Osteocyte (in vitro differentiated cells): ENCODE measurements at regions not wholly inside any gene's neighbourhood (a gene's known extent, or its start where the extent isn't known, plus 50 kb on each side); places are given as distances from the start of the nearest gene placed in this dataset.

ENCODE experiments used
- DNase-seq: peaks from one replicate; pipeline ENCODE4 v3.0.0; 2021; ENCODE audit warnings: mixed read lengths; ENCODE audit not compliant: unreplicated experiment; ENCODE audit errors: extremely low spot score
- H3K27ac Mint-ChIP-seq: one replicate; pipeline ENCODE4 v1.8.0; 2021; ENCODE audit warnings: mild to moderate bottlenecking, mixed read lengths; ENCODE audit not compliant: unreplicated experiment
- H3K27me3 Mint-ChIP-seq: one replicate; pipeline ENCODE4 v1.8.0; 2021; ENCODE audit warnings: mixed read lengths; ENCODE audit not compliant: unreplicated experiment
- H3K36me3 Mint-ChIP-seq: one replicate; pipeline ENCODE4 v1.8.0; 2021; ENCODE audit warnings: mixed read lengths; ENCODE audit not compliant: unreplicated experiment
- H3K4me1 Mint-ChIP-seq: one replicate; pipeline ENCODE4 v1.8.0; 2021; ENCODE audit warnings: mixed read lengths; ENCODE audit not compliant: unreplicated experiment
- H3K4me3 Mint-ChIP-seq: one replicate; pipeline ENCODE4 v1.8.0; 2021; ENCODE audit warnings: mild to moderate bottlenecking, moderate library complexity, mixed read lengths; ENCODE audit not compliant: unreplicated experiment
- H3K9me3 Mint-ChIP-seq: one replicate; pipeline ENCODE4 v1.8.0; 2021; ENCODE audit warnings: mixed read lengths; ENCODE audit not compliant: unreplicated experiment
- TF ChIP-seq, protein P1 (sequence below): fragments of 200-600 bp; sonication (generic); IDR thresholded peaks from 2 replicates; pipeline ENCODE4 v1.5.0; 2021; ENCODE audit warnings: antibody characterized with exemption, mild to moderate bottlenecking, moderate library complexity

DNA sequence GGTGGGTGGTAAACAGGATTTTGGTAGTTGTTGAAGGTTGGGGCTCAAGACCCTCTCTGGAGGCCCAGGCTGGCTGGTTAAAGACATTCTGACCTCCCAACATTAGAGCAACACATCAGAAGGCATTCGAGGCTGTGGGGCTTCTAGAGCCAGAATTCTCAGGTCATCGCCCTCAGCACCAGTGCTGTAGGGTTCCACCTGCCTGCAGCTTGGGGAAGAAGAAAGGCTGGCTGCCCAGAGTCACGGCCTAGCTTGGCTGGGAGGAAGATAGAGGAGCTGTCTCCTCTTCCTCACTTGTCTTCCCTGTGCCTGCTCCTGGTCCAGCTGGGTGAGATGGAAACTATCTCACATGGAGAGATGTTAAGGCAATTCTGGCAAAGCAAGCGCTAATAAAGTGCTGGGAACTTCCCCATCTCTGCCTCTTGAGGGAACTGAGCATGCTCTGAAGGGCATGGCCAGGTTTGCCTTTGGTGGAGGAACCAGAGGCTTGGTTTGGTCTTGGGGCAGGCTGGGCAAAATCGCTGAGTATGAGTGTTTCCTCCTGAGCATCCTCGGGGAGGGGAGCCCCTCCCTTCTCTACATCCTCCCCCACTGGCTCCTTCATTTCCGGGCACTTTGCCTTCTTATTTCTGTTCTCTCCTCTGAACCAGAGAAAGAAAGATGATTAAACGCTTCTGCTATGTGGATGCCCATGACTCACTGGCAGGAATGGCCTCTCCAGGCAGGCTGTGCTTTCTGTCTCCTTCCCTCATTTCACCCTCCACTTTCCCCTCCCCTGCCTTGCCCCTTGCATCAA is 509.0 kb upstream of the PODXL start:
- peaks cover 32% of the 10 kb centered on the region for H3K4me1 Mint-ChIP-seq
- H3K4me3 Mint-ChIP-seq, result no peak overlapping the region
- no peaks in the 10 kb centered on the region for H3K9me3 Mint-ChIP-seq
- H3K36me3 Mint-ChIP-seq, result no peaks in the 10 kb centered on the region
- peak; percentile 87 for DNase-seq
- TF ChIP-seq, protein P1, sequence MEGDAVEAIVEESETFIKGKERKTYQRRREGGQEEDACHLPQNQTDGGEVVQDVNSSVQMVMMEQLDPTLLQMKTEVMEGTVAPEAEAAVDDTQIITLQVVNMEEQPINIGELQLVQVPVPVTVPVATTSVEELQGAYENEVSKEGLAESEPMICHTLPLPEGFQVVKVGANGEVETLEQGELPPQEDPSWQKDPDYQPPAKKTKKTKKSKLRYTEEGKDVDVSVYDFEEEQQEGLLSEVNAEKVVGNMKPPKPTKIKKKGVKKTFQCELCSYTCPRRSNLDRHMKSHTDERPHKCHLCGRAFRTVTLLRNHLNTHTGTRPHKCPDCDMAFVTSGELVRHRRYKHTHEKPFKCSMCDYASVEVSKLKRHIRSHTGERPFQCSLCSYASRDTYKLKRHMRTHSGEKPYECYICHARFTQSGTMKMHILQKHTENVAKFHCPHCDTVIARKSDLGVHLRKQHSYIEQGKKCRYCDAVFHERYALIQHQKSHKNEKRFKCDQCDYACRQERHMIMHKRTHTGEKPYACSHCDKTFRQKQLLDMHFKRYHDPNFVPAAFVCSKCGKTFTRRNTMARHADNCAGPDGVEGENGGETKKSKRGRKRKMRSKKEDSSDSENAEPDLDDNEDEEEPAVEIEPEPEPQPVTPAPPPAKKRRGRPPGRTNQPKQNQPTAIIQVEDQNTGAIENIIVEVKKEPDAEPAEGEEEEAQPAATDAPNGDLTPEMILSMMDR, result no peak
- H3K27ac Mint-ChIP-seq, result peak overlapping the region; percentile 89
- H3K27me3 Mint-ChIP-seq, result no peaks in the 10 kb centered on the region

DNA sequence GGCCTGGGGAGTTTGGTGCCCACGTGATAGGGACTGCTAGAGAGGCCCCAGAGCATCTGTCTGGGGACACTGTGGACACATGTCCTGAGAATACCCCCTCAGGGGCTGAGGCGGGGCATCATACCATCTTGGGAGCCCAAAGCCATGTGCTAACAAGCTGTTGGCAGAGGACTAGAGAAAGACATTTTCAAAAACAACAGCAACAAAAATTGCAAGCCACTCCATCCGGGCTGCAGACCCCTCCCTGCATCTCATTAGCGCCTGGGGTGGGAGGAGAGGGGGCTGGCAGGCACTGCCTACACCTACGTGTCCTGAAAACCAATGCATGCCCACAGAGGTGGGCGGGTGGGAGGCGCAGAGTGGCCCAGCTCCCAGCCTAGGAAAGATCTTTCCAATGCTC is 507.4 kb upstream of the PODXL start:
- Mint-ChIP-seq H3K36me3 (no peaks in the 10 kb centered on the region), H3K4me3 (no peak overlapping the region), H3K27ac (no peak overlapping the region), H3K27me3 (no peaks in the 10 kb centered on the region), H3K4me1 (peaks cover 32% of the 10 kb centered on the region), H3K9me3 (no peaks in the 10 kb centered on the region)
- TF ChIP-seq, protein P1, result no peak
- DNase-seq, result peak; percentile 79

DNA sequence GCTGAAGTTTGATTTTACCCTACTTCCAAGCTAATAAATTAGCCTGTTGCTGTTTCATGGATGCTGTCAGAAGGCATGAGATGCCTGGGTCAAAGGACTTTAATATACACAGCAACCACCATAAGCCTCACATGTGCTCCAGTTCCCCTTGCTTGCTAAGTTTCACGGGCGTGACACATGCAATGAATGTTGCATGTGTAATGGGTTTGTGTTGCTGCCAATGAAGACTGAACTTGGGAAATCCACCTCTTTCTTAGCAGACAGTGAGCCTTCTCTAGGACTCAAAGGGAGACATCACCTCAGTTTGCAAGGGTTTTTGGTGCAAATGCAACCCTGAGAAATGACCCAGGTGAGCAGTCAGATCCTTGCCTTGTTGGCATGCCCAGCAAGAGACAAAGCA is 505.5 kb upstream of the PODXL start:
- Mint-ChIP-seq H3K36me3 (no peaks in the 10 kb centered on the region), H3K27me3 (no peaks in the 10 kb centered on the region), H3K4me1 (peaks cover 26% of the 10 kb centered on the region), H3K4me3 (no peak overlapping the region), H3K27ac (no peak overlapping the region), H3K9me3 (peaks cover 7% of the 10 kb centered on the region)
- TF ChIP-seq, protein P1, result no peak
- peak; percentile 23 for DNase-seq

DNA sequence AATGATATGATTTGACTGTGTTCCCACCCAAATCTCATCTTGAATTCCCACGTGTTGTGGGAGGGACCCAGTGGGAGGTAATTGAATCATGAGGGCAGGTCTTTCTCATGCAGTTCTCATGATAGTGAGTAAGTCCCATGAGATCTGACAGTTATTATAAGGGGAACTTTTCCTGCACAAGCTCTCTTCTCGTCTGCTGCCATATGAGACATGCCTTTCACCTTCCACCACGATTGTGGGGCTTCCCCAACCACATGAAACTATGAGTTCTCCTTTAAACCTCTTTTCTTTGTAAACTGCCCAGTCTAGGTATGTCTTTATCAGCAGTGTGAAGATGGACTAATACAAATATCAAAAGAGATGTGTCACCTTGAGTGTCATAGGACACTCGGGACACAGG is 502.7 kb upstream of the PODXL start:
- Mint-ChIP-seq H3K9me3 (peaks cover 7% of the 10 kb centered on the region), H3K4me1 (no peaks in the 10 kb centered on the region), H3K27me3 (no peaks in the 10 kb centered on the region), H3K27ac (no peak overlapping the region), H3K36me3 (no peaks in the 10 kb centered on the region), H3K4me3 (no peak overlapping the region)
- DNase-seq, result no peak
- TF ChIP-seq, protein P1, result no peak

DNA sequence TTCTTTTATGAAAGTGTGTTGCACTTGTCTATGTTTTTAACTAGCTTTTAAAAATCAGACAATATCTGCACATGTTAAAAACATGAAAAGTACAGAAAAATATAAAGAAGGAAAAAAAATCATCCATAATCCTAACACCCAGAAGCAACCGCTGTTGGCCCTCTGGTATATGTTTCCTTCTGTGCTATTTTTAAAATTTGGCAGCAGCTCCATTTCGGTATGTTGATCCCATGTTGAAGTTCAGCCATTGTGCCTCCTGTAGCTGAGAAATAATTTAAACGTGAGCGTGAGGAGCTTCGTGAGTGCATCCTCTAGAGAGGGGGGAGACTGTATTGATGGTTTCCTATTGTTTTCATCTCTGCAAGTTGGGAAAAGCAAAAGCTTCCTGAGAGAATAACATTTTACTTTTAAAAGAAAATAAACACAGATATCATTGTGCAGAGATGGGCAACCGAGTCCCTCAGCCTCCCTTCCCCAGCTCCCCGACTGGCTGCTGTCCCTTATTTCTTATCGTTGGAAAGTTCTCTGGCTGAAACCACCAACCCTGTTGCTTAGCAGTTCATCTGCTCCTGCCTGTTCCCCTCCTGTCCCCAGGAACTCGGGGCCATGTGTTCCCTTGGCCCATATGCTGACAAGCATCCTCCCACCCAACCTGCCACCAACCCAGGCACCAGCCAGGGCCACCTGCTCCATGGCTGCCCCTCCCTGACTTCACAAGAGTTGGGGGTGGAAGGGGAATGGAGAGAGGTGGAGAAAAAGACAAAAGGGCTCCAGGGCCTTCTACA is 499.1 kb upstream of the PODXL start:
- no peaks in the 10 kb centered on the region for H3K36me3 Mint-ChIP-seq
- H3K9me3 Mint-ChIP-seq, result peaks cover 7% of the 10 kb centered on the region
- no peak for DNase-seq
- peaks cover 8% of the 10 kb centered on the region for H3K27me3 Mint-ChIP-seq
- H3K27ac Mint-ChIP-seq, result no peak overlapping the region
- H3K4me3 Mint-ChIP-seq, result no peak overlapping the region
- no peaks in the 10 kb centered on the region for H3K4me1 Mint-ChIP-seq
- TF ChIP-seq, protein P1, result no peak
